ENCODE measurements at regions not wholly inside any gene's neighbourhood (a gene's known extent, or its start where the extent isn't known, plus 50 kb on each side); places are given as distances from the start of the nearest gene placed in this dataset.

DNA sequence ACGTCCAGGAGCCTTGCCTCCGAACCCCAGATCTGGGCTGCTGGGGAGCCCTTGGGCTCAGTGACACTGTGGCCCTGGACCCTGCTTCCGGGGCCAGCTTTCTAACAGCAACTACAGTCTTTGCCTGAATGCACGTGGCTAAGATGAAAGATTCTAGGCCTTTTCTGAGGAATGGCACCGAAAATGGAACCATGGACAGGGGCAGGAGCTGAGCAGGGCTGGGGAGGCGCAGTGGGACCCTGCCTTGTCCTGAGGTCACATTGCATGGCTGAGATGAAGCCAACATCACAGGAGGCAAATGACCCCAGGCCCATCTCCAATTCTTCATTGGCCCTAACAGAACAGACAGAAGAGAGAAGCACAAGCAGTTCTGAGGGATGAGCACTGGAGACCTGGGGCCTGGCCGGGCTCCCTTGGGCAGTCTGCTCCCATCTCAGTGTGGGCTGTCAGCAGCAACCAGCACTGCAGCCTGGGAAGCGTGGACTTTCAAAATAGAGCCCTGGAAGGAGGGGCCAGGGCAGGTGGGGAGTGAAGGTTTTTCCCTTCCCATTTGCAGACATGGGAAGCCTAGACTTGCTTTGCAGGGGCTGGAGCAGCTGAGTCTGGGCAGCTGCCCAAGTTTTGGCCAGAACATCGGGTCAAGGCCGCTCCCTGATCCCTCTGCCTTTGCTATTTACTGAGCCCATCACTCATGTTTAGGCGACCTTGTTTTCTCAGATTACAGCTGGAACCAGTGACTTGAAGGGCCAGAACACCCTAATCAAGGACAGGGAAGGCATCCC, 114.4 kb upstream of the TCERG1L start:
- Histone ChIP-seq H3K36me3 (no peaks in the 10 kb centered on the region), H3K4me1 (no peaks in the 10 kb centered on the region), H3K27ac (no peak overlapping the region), H3K4me3 (no peak overlapping the region), H3K27me3 (no peaks in the 10 kb centered on the region), H3K9me3 (no peaks in the 10 kb centered on the region)
- DNase-seq = no peak
- TF ChIP-seq, protein P1, sequence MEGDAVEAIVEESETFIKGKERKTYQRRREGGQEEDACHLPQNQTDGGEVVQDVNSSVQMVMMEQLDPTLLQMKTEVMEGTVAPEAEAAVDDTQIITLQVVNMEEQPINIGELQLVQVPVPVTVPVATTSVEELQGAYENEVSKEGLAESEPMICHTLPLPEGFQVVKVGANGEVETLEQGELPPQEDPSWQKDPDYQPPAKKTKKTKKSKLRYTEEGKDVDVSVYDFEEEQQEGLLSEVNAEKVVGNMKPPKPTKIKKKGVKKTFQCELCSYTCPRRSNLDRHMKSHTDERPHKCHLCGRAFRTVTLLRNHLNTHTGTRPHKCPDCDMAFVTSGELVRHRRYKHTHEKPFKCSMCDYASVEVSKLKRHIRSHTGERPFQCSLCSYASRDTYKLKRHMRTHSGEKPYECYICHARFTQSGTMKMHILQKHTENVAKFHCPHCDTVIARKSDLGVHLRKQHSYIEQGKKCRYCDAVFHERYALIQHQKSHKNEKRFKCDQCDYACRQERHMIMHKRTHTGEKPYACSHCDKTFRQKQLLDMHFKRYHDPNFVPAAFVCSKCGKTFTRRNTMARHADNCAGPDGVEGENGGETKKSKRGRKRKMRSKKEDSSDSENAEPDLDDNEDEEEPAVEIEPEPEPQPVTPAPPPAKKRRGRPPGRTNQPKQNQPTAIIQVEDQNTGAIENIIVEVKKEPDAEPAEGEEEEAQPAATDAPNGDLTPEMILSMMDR (IDR thresholded peaks at IDR 0.05) = no peak
- TF ChIP-seq POLR2A (IDR thresholded peaks at IDR 0.05) = no peak

DNA sequence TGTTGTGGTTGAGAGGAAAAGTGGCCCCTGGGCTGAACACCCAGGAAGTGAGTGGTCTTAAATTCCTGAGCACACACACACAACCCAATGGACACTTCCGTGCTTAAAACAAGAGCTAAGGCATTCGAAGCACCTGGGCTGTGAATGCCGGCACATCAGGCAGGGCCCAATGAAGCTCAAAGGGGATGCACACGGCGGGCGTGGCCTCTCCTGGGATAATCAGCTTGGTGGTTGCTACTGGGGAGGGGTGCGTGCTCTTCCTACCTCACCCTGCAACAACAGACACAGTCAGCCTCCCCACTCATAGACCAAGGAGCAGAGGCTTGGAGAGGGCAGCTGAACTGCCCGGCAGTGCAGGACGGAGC, 115.0 kb upstream of the TCERG1L start:
- no peaks in the 10 kb centered on the region for H3K4me1 ChIP-seq
- no peaks in the 10 kb centered on the region for H3K27me3 ChIP-seq
- no peak for TF ChIP-seq POLR2A (IDR thresholded peaks at IDR 0.05)
- TF ChIP-seq, protein P1 (IDR thresholded peaks at IDR 0.05) = no peak
- H3K4me3 ChIP-seq = no peak overlapping the region
- H3K36me3 ChIP-seq = no peaks in the 10 kb centered on the region
- H3K27ac ChIP-seq = no peak overlapping the region
- no peak for DNase-seq
- H3K9me3 ChIP-seq = no peaks in the 10 kb centered on the region

DNA sequence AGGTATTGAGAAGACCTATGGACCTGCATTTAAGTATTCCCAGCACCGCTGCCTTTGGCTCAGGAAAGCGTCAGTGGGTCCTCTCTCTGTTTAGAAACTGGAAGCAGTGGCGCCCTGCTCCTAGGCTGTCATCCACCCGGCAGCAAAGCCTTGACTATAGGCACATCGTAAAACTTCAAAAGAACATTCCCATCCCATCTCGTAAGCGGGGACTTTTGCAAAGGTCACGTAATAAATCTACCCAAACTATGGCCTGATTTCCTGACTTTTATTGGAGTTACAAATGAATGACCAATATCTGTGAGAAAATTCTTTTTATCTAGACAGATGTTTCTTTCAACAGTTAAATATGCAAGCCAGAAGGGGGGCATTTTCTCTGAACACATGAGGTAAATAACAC, 115.8 kb upstream of the TCERG1L start:
- Histone ChIP-seq H3K9me3 (no peaks in the 10 kb centered on the region), H3K4me3 (no peak overlapping the region), H3K27me3 (no peaks in the 10 kb centered on the region), H3K36me3 (no peaks in the 10 kb centered on the region), H3K27ac (no peak overlapping the region), H3K4me1 (no peaks in the 10 kb centered on the region)
- TF ChIP-seq POLR2A (IDR thresholded peaks at IDR 0.05) = no peak
- TF ChIP-seq, protein P1 (IDR thresholded peaks at IDR 0.05) = no peak
- DNase-seq = no peak

DNA sequence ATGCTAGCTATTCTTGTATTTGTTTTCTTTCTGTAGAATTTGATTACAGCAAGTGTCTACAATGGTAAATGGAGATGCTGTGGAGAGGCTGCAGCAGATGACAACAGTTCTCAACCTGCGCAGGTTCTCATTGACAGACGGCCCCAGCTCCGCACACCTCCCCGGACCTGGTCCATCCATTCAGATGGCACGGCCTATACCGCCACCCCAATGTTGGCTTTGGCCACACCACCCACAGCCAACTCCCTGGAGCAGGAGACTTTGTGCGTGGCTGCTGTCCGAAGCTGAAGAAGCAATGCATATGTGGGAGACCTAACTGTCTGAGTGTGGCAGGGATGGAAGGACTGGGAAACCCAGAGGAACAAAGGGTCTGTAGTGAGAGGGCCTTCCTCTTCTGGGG, 116.4 kb upstream of the TCERG1L start:
- no peak for DNase-seq
- H3K27ac ChIP-seq = no peak overlapping the region
- no peaks in the 10 kb centered on the region for H3K4me1 ChIP-seq
- H3K36me3 ChIP-seq = no peaks in the 10 kb centered on the region
- H3K27me3 ChIP-seq = no peaks in the 10 kb centered on the region
- no peak for TF ChIP-seq POLR2A (IDR thresholded peaks at IDR 0.05)
- H3K4me3 ChIP-seq = no peak overlapping the region
- H3K9me3 ChIP-seq = no peaks in the 10 kb centered on the region

DNA sequence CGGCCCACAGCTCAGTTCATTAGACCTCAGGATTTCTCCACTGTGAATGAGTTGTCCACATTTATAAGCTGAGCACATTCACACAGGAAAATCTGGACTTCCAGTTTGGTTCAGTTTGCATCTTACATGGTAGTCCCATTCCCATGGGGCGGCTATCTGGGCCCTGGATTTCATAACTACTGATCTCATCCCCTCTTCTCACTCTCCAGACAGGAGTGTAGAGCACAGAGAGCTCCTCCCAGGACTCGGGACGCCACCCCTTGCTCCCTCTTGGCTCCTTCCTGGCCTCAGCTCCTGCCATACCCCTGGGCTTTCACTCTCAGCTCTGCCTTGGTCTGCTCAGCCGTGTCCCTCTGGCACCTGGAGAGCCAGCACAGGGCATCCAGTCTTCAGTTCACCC, 117.6 kb upstream of the TCERG1L start:
- TF ChIP-seq, protein P1 (IDR thresholded peaks at IDR 0.05) = no peak
- no peak for TF ChIP-seq POLR2A (IDR thresholded peaks at IDR 0.05)
- H3K4me3 ChIP-seq = no peak overlapping the region
- H3K27me3 ChIP-seq = no peaks in the 10 kb centered on the region

DNA sequence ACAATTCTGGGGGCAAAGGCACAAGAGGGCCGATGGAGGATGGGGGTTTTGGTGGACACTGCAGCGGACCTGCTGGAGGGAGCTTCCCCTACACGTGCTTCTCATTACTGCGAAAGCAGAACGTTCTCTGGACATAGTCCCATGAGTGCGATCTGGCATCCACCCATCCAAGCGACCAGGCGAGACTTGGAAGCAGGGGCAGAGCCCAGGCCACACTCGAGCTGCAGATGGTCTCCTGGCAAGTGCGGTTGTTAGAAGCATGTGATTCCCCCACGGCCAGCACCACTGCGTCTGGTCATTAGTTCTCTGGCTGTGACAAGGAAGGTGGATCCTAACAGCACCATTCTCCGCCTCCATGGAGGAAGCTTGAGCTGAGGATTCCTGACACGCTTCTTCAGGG, 118.4 kb upstream of the TCERG1L start:
- H3K27me3 ChIP-seq = no peaks in the 10 kb centered on the region
- no peak for TF ChIP-seq POLR2A (IDR thresholded peaks at IDR 0.05)
- TF ChIP-seq, protein P1 (IDR thresholded peaks at IDR 0.05) = no peak
- H3K4me1 ChIP-seq = no peaks in the 10 kb centered on the region
- H3K27ac ChIP-seq = no peak overlapping the region
- no peak for DNase-seq
- no peaks in the 10 kb centered on the region for H3K9me3 ChIP-seq
- no peaks in the 10 kb centered on the region for H3K36me3 ChIP-seq
- no peak overlapping the region for H3K4me3 ChIP-seq

More for the DNA sequence above, 117.6 kb upstream of the TCERG1L start:
- Histone ChIP-seq H3K36me3 (no peaks in the 10 kb centered on the region), H3K9me3 (no peaks in the 10 kb centered on the region), H3K27ac (no peak overlapping the region), H3K4me1 (no peaks in the 10 kb centered on the region)
- DNase-seq = no peak

Measured in Peyer's patch (tissue), 4 donors.